Activated CD4-positive, CD25-positive, alpha-beta regulatory T cell treated with anti-CD3 and anti-CD28 coated beads, Interleukin-2, amount 50 U/mL, for 72 hours (primary cell): ENCODE measurements at regions not wholly inside any gene's neighbourhood (a gene's known extent, or its start where the extent isn't known, plus 50 kb on each side); places are given as distances from the start of the nearest gene placed in this dataset.
"Not testable (repeated sequence)": the region's sequence is repeated elsewhere in the genome, so short reads cannot be mapped to it uniquely, and the experiment has no call there.

Experiments
- DNase-seq: peaks from one replicate; pipeline ENCODE4 v3.0.0; 2021

GRCh38 chr12:25424211-25424731 is 128.8 kb downstream of the LMNTD1 start:
- no peak for DNase-seq

- no peak for DNase-seq
Observed at GRCh38 chr12:25423355-25424050, 129.6 kb downstream of the LMNTD1 start.

- no peak for DNase-seq
Observed at GRCh38 chr12:25422241-25422640, 130.8 kb downstream of the LMNTD1 start.

GRCh38 chr12:25421651-25422167 is 131.4 kb downstream of the LMNTD1 start:
- no peak for DNase-seq

GRCh38 chr12:25420116-25420515 is 133.0 kb downstream of the LMNTD1 start:
- no peak for DNase-seq

- no peak for DNase-seq
Observed at GRCh38 chr12:25419595-25419994, 133.5 kb downstream of the LMNTD1 start.

- DNase-seq, result no peak
Observed at GRCh38 chr12:25417071-25417470, 136.0 kb downstream of the LMNTD1 start.

- DNase-seq, result no peak
Observed at GRCh38 chr12:25416516-25416915, 136.6 kb downstream of the LMNTD1 start.

GRCh38 chr12:25415004-25415403 is 138.1 kb downstream of the LMNTD1 start:
- no peak for DNase-seq

GRCh38 chr12:25412735-25413134 is 140.3 kb downstream of the LMNTD1 start:
- no peak for DNase-seq

GRCh38 chr12:25404955-25405354 is 148.1 kb downstream of the LMNTD1 start:
- DNase-seq, result no peak

- no peak for DNase-seq
Observed at GRCh38 chr12:25401547-25402345, 151.0 kb upstream of the KRAS start.

GRCh38 chr12:25397001-25397400 is 146.3 kb upstream of the KRAS start:
- no peak for DNase-seq

- no peak for DNase-seq
Observed at GRCh38 chr12:25395227-25395626, 144.5 kb upstream of the KRAS start.

- not testable (repeated sequence) for DNase-seq
Observed at GRCh38 chr12:25394775-25395174, 144.0 kb upstream of the KRAS start.

GRCh38 chr12:25394025-25394424 is 143.3 kb upstream of the KRAS start:
- DNase-seq, result no peak

- DNase-seq, result not testable (repeated sequence)
Observed at GRCh38 chr12:25391346-25391745, 140.6 kb upstream of the KRAS start.

- no peak for DNase-seq
Observed at GRCh38 chr12:25388183-25388582, 137.5 kb upstream of the KRAS start.

- DNase-seq, result no peak
Observed at GRCh38 chr12:25387732-25388050, 137.0 kb upstream of the KRAS start.

GRCh38 chr12:25386831-25387731 is 136.4 kb upstream of the KRAS start:
- DNase-seq, result peak; percentile 63

- no peak for DNase-seq
Observed at GRCh38 chr12:25384893-25385248, 134.1 kb upstream of the KRAS start.

GRCh38 chr12:25384038-25384892 is 133.5 kb upstream of the KRAS start:
- no peak for DNase-seq
